ENCODE measurements at regions not wholly inside any gene's neighbourhood (a gene's known extent, or its start where the extent isn't known, plus 50 kb on each side); places are given as distances from the start of the nearest gene placed in this dataset.

GRCh38 chr6:156508923-156509322 lies 268.3 kb upstream of the ARID1B start:
- no peak overlapping the region for H3K27ac ChIP-seq (ENCODE audit: low read length)
- DNase-seq (ENCODE audit: low read depth, low spot score): no peak
- H3K4me1 ChIP-seq (ENCODE audit: control insufficient read depth, insufficient read depth, low read length): no peaks in the 10 kb centered on the region
- H3K36me3 ChIP-seq (ENCODE audit: control insufficient read depth, insufficient read depth, low read length): no peaks in the 10 kb centered on the region
- WGBS (ENCODE audit: insufficient coverage, insufficient read length): no CpG with 5 or more reads among the region's 6 CpGs
- no peaks in the 10 kb centered on the region for H3K27me3 ChIP-seq (ENCODE audit: control insufficient read depth, insufficient read depth, low read length)
- no peak overlapping the region for H3K4me3 ChIP-seq (ENCODE audit: low read length)
- H3K9me3 ChIP-seq (ENCODE audit: control insufficient read depth, insufficient read depth, low read length): no peaks in the 10 kb centered on the region

- Histone ChIP-seq H3K4me3 (ENCODE audit: low read length) (no peak overlapping the region), H3K27me3 (ENCODE audit: control insufficient read depth, insufficient read depth, low read length) (no peaks in the 10 kb centered on the region), H3K36me3 (ENCODE audit: control insufficient read depth, insufficient read depth, low read length) (no peaks in the 10 kb centered on the region), H3K9me3 (ENCODE audit: control insufficient read depth, insufficient read depth, low read length) (no peaks in the 10 kb centered on the region), H3K4me1 (ENCODE audit: control insufficient read depth, insufficient read depth, low read length) (no peaks in the 10 kb centered on the region), H3K27ac (ENCODE audit: low read length) (no peak overlapping the region)
- no peak for DNase-seq (ENCODE audit: low read depth, low spot score)
- no CpG with 5 or more reads among the region's 5 CpGs for WGBS (ENCODE audit: insufficient coverage, insufficient read length)
Measured at GRCh38 chr6:156508126-156508525, 269.1 kb upstream of the ARID1B start.

- no peak overlapping the region for H3K4me3 ChIP-seq (ENCODE audit: low read length)
- H3K27me3 ChIP-seq (ENCODE audit: control insufficient read depth, insufficient read depth, low read length): no peaks in the 10 kb centered on the region
- no peak overlapping the region for H3K27ac ChIP-seq (ENCODE audit: low read length)
- no peaks in the 10 kb centered on the region for H3K36me3 ChIP-seq (ENCODE audit: control insufficient read depth, insufficient read depth, low read length)
- no peaks in the 10 kb centered on the region for H3K4me1 ChIP-seq (ENCODE audit: control insufficient read depth, insufficient read depth, low read length)
- H3K9me3 ChIP-seq (ENCODE audit: control insufficient read depth, insufficient read depth, low read length): no peaks in the 10 kb centered on the region
- DNase-seq (ENCODE audit: low read depth, low spot score): no peak
- no CpG with 5 or more reads among the region's 15 CpGs for WGBS (ENCODE audit: insufficient coverage, insufficient read length)
Measured at GRCh38 chr6:156507656-156508055, 269.5 kb upstream of the ARID1B start.

- Histone ChIP-seq H3K9me3 (ENCODE audit: control insufficient read depth, insufficient read depth, low read length) (no peaks in the 10 kb centered on the region), H3K27ac (ENCODE audit: low read length) (no peak overlapping the region), H3K4me3 (ENCODE audit: low read length) (no peak overlapping the region), H3K4me1 (ENCODE audit: control insufficient read depth, insufficient read depth, low read length) (no peaks in the 10 kb centered on the region), H3K36me3 (ENCODE audit: control insufficient read depth, insufficient read depth, low read length) (no peaks in the 10 kb centered on the region), H3K27me3 (ENCODE audit: control insufficient read depth, insufficient read depth, low read length) (no peaks in the 10 kb centered on the region)
- no CpG with 5 or more reads among the region's 6 CpGs for WGBS (ENCODE audit: insufficient coverage, insufficient read length)
- DNase-seq (ENCODE audit: low read depth, low spot score): no peak
Measured at GRCh38 chr6:156507106-156507505, 270.1 kb upstream of the ARID1B start.

- DNase-seq (ENCODE audit: low read depth, low spot score): no peak
- no peaks in the 10 kb centered on the region for H3K9me3 ChIP-seq (ENCODE audit: control insufficient read depth, insufficient read depth, low read length)
- no peaks in the 10 kb centered on the region for H3K27me3 ChIP-seq (ENCODE audit: control insufficient read depth, insufficient read depth, low read length)
- H3K27ac ChIP-seq (ENCODE audit: low read length): no peak overlapping the region
- no peak overlapping the region for H3K4me3 ChIP-seq (ENCODE audit: low read length)
- WGBS (ENCODE audit: insufficient coverage, insufficient read length): no CpG with 5 or more reads among the region's 8 CpGs
- no peaks in the 10 kb centered on the region for H3K36me3 ChIP-seq (ENCODE audit: control insufficient read depth, insufficient read depth, low read length)
- no peaks in the 10 kb centered on the region for H3K4me1 ChIP-seq (ENCODE audit: control insufficient read depth, insufficient read depth, low read length)
Measured at GRCh38 chr6:156502969-156503504, 274.1 kb upstream of the ARID1B start.

GRCh38 chr6:156497618-156498017 lies 279.6 kb upstream of the ARID1B start:
- Histone ChIP-seq H3K4me3 (ENCODE audit: low read length) (no peak overlapping the region), H3K27me3 (ENCODE audit: control insufficient read depth, insufficient read depth, low read length) (no peaks in the 10 kb centered on the region), H3K9me3 (ENCODE audit: control insufficient read depth, insufficient read depth, low read length) (no peaks in the 10 kb centered on the region), H3K27ac (ENCODE audit: low read length) (no peak overlapping the region), H3K4me1 (ENCODE audit: control insufficient read depth, insufficient read depth, low read length) (no peaks in the 10 kb centered on the region), H3K36me3 (ENCODE audit: control insufficient read depth, insufficient read depth, low read length) (no peaks in the 10 kb centered on the region)
- whole genome bisulfite sequencing (ENCODE audit: insufficient coverage, insufficient read length): no CpG with 5 or more reads among the region's 2 CpGs
- DNase-seq (ENCODE audit: low read depth, low spot score): no peak

- H3K36me3 ChIP-seq (ENCODE audit: control insufficient read depth, insufficient read depth, low read length): no peaks in the 10 kb centered on the region
- no peak overlapping the region for H3K27ac ChIP-seq (ENCODE audit: low read length)
- H3K27me3 ChIP-seq (ENCODE audit: control insufficient read depth, insufficient read depth, low read length): no peaks in the 10 kb centered on the region
- no CpG with 5 or more reads among the region's 2 CpGs for WGBS (ENCODE audit: insufficient coverage, insufficient read length)
- no peaks in the 10 kb centered on the region for H3K4me1 ChIP-seq (ENCODE audit: control insufficient read depth, insufficient read depth, low read length)
- no peak for DNase-seq (ENCODE audit: low read depth, low spot score)
- H3K4me3 ChIP-seq (ENCODE audit: low read length): no peak overlapping the region
- no peaks in the 10 kb centered on the region for H3K9me3 ChIP-seq (ENCODE audit: control insufficient read depth, insufficient read depth, low read length)
Measured at GRCh38 chr6:156487877-156488276, 289.3 kb upstream of the ARID1B start.

- Histone ChIP-seq H3K4me1 (ENCODE audit: control insufficient read depth, insufficient read depth, low read length) (no peaks in the 10 kb centered on the region), H3K4me3 (ENCODE audit: low read length) (no peak overlapping the region), H3K36me3 (ENCODE audit: control insufficient read depth, insufficient read depth, low read length) (no peaks in the 10 kb centered on the region), H3K9me3 (ENCODE audit: control insufficient read depth, insufficient read depth, low read length) (no peaks in the 10 kb centered on the region), H3K27ac (ENCODE audit: low read length) (no peak overlapping the region), H3K27me3 (ENCODE audit: control insufficient read depth, insufficient read depth, low read length) (no peaks in the 10 kb centered on the region)
- no peak for DNase-seq (ENCODE audit: low read depth, low spot score)
Measured at GRCh38 chr6:156485150-156485549, 292.0 kb upstream of the ARID1B start.

GRCh38 chr6:156474507-156475120 lies 302.6 kb upstream of the ARID1B start:
- DNase-seq (ENCODE audit: low read depth, low spot score): no peak
- WGBS (ENCODE audit: insufficient coverage, insufficient read length): no CpG with 5 or more reads among the region's 5 CpGs

GRCh38 chr6:156471000-156471399 lies 306.2 kb upstream of the ARID1B start:
- no peaks in the 10 kb centered on the region for H3K4me1 ChIP-seq (ENCODE audit: control insufficient read depth, insufficient read depth, low read length)
- no peaks in the 10 kb centered on the region for H3K27me3 ChIP-seq (ENCODE audit: control insufficient read depth, insufficient read depth, low read length)
- H3K36me3 ChIP-seq (ENCODE audit: control insufficient read depth, insufficient read depth, low read length): no peaks in the 10 kb centered on the region
- no peak overlapping the region for H3K27ac ChIP-seq (ENCODE audit: low read length)
- H3K9me3 ChIP-seq (ENCODE audit: control insufficient read depth, insufficient read depth, low read length): no peaks in the 10 kb centered on the region
- no peak overlapping the region for H3K4me3 ChIP-seq (ENCODE audit: low read length)
- DNase-seq (ENCODE audit: low read depth, low spot score): no peak

More at GRCh38 chr6:156474507-156475120, 302.6 kb upstream of the ARID1B start:
- H3K9me3 ChIP-seq (ENCODE audit: control insufficient read depth, insufficient read depth, low read length): no peaks in the 10 kb centered on the region
- no peak overlapping the region for H3K27ac ChIP-seq (ENCODE audit: low read length)
- no peak overlapping the region for H3K4me3 ChIP-seq (ENCODE audit: low read length)
- no peaks in the 10 kb centered on the region for H3K27me3 ChIP-seq (ENCODE audit: control insufficient read depth, insufficient read depth, low read length)
- no peaks in the 10 kb centered on the region for H3K36me3 ChIP-seq (ENCODE audit: control insufficient read depth, insufficient read depth, low read length)
- H3K4me1 ChIP-seq (ENCODE audit: control insufficient read depth, insufficient read depth, low read length): no peaks in the 10 kb centered on the region

- WGBS (ENCODE audit: insufficient coverage, insufficient read length): no CpG with 5 or more reads among the region's 7 CpGs
- Histone ChIP-seq H3K27ac (ENCODE audit: low read length) (no peak overlapping the region), H3K9me3 (ENCODE audit: control insufficient read depth, insufficient read depth, low read length) (no peaks in the 10 kb centered on the region), H3K27me3 (ENCODE audit: control insufficient read depth, insufficient read depth, low read length) (no peaks in the 10 kb centered on the region), H3K4me1 (ENCODE audit: control insufficient read depth, insufficient read depth, low read length) (no peaks in the 10 kb centered on the region), H3K4me3 (ENCODE audit: low read length) (no peak overlapping the region), H3K36me3 (ENCODE audit: control insufficient read depth, insufficient read depth, low read length) (no peaks in the 10 kb centered on the region)
- no peak for DNase-seq (ENCODE audit: low read depth, low spot score)
Measured at GRCh38 chr6:156464100-156464878, 312.9 kb upstream of the ARID1B start.
